RWPE1 (cell line): ENCODE measurements at regions not wholly inside any gene's neighbourhood (a gene's known extent, or its start where the extent isn't known, plus 50 kb on each side); places are given as distances from the start of the nearest gene placed in this dataset.

Experiments used
- CTCF ChIA-PET: fragments of 350-600 bp; sonication (Branson Sonifier 250); formaldehyde crosslinking; extraction: SDS; loops from one replicate; lab custom pipeline; 2021; lab: Yijun Ruan, JAX
- POLR2A ChIA-PET: fragments of 400-600 bp; formaldehyde crosslinking; extraction: SDS; loops from one replicate; lab custom pipeline; 2020; ENCODE audit warnings: antibody characterized with exemption; ENCODE audit not compliant: low non-redundant PET; lab: Yijun Ruan, JAX
- DNase-seq: peaks from one replicate; pipeline ENCODE4 v3.0.0; 2012; ENCODE audit warnings: low spot score
- H3K27ac ChIP-seq: fragments of 450-650 bp; 2 replicates; pipeline ENCODE4 v1.5.1; 2017
- TF ChIP-seq, protein P1 (sequence below): fragments of 450-650 bp; conservative IDR thresholded peaks from 2 replicates; pipeline ENCODE4 v1.5.1; 2017; ENCODE audit warnings: low read depth, mild to moderate bottlenecking

- H3K27ac ChIP-seq: no peak overlapping the region
- no peak for DNase-seq
- TF ChIP-seq, protein P1, sequence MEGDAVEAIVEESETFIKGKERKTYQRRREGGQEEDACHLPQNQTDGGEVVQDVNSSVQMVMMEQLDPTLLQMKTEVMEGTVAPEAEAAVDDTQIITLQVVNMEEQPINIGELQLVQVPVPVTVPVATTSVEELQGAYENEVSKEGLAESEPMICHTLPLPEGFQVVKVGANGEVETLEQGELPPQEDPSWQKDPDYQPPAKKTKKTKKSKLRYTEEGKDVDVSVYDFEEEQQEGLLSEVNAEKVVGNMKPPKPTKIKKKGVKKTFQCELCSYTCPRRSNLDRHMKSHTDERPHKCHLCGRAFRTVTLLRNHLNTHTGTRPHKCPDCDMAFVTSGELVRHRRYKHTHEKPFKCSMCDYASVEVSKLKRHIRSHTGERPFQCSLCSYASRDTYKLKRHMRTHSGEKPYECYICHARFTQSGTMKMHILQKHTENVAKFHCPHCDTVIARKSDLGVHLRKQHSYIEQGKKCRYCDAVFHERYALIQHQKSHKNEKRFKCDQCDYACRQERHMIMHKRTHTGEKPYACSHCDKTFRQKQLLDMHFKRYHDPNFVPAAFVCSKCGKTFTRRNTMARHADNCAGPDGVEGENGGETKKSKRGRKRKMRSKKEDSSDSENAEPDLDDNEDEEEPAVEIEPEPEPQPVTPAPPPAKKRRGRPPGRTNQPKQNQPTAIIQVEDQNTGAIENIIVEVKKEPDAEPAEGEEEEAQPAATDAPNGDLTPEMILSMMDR: no peak
- POLR2A ChIA-PET: no interaction called here
- CTCF ChIA-PET: no interaction called here
Measured at GRCh38 chr5:2385818-2386217, 365.7 kb downstream of the IRX2 start.

DNA sequence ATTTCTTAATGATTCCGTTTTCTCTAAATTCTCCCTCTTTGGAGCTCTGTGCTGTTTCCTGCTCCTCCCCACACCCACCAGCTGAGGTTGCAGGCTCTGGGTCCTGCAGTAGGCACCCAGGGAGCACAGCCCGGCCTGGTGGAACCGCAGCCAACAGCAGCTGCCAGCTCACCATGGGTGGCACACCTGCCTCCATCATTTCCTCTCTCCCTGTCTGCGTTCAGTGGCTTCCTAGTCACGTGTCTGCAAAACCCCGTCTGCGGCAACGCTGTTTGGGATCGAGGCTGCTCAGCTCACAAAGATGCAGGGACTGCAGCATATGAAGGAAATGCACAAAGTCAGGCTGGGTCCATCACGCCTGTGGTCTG lies 367.8 kb downstream of the IRX2 start:
- no peak overlapping the region for H3K27ac ChIP-seq
- CTCF ChIA-PET: no interaction called here
- POLR2A ChIA-PET: no interaction called here
- no peak for DNase-seq
- TF ChIP-seq, protein P1: no peak

DNA sequence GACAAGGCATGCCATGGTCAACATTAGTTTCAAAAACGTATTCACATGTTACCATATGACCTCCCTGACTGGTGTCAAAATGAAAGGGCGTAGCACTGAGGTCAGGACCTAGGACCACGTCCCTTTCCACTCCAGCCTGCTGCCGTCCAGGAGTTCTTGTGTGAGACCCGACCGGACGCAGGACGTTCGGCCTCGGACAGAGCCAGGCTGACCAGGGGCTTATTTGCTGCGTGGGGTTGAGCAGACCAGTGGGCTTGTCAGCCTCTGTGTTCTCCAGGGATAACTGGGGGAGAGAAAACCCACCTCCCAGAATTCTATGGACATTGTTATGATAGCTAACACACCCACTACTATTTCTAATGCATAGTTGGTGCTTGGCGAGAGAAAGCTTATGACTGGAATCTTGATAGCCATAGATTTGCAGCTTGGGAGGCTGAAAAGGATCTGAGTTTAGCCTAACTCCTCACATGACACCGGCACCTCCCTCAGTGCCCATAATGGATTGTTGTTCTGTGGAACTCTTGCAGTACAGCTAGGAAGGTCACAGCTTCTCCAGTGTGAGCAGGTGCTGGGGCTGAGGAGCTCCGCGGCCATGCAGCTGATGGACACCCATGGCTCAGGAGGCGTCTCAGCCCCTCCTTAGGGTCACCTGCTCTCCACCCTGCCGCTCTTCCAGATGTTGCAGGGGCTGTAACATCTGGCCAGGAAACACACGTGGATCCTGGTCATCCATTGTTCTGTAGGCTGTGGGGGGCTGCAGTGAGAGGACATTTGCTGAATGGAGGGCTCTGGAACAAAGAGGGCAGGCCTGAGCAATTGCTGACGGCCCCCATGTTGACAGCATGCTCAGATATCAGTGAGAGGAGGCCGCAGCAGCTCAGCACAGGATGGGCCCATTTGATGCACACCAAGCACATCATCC lies 368.4 kb downstream of the IRX2 start:
- H3K27ac ChIP-seq: no peak overlapping the region
- CTCF ChIA-PET: no interaction called here
- DNase-seq: no peak
- TF ChIP-seq, protein P1: no peak
- POLR2A ChIA-PET: no interaction called here

DNA sequence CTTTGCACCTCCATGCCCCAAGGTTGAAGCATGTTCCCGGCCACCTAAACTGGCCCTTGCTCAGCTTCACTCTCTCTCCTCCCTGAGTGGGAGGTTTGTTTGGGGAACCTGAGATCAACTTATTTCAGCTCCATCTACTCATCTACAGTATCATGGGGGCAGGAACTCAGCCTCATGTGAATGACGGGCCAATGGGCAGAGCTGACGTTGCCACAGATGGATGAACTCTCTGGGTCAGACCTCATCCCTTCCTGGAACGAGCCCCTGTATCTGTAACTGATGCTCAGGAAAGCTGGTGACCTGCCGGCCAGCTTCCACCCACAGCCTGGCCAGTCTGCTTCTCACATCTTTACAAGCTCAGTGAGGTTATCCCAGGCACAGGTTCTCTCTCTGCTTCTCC lies 369.6 kb downstream of the IRX2 start:
- H3K27ac ChIP-seq: no peak overlapping the region
- POLR2A ChIA-PET: no interaction called here
- CTCF ChIA-PET: no interaction called here
- TF ChIP-seq, protein P1: no peak
- no peak for DNase-seq

GRCh38 chr5:2381070-2381469 lies 370.4 kb downstream of the IRX2 start:
- no peak for DNase-seq
- TF ChIP-seq, protein P1: no peak
- ChIA-PET CTCF (no interaction called here), POLR2A (no interaction called here)
- no peak overlapping the region for H3K27ac ChIP-seq

- TF ChIP-seq, protein P1: no peak
- POLR2A ChIA-PET: no interaction called here
- DNase-seq: no peak
- H3K27ac ChIP-seq: no peak overlapping the region
- CTCF ChIA-PET: no interaction called here
Measured at GRCh38 chr5:2378976-2379375, 372.5 kb downstream of the IRX2 start.
